ENCODE measurements at regions not wholly inside any gene's neighbourhood (a gene's known extent, or its start where the extent isn't known, plus 50 kb on each side); places are given as distances from the start of the nearest gene placed in this dataset.
"Not testable (repeated sequence)": the region's sequence is repeated elsewhere in the genome, so short reads cannot be mapped to it uniquely, and the experiment has no call there.

DNA sequence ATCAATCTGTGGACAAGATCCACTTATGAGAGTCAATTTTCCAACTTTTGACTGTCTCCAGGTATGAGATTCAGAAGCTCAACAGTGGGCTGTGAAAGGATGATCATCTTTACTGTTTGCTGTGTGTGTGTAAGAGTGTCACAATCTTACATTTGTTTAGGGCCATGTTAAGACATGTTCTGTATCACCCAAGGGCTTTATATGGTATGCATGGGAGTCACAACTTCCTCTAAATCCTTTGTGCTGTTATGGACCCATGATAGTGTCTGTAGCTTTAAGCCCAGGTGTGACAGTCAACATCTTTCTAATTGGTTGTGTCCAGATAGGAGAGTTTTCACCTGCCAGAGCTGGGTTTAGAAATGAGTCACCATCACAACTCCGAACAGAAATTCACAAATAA is 70.2 kb downstream of the ZNF726 start:
- not testable (repeated sequence) for H3K4me3 ChIP-seq (ENCODE audit: low read depth, low read length); DNase-seq (ENCODE audit: low read depth)

DNA sequence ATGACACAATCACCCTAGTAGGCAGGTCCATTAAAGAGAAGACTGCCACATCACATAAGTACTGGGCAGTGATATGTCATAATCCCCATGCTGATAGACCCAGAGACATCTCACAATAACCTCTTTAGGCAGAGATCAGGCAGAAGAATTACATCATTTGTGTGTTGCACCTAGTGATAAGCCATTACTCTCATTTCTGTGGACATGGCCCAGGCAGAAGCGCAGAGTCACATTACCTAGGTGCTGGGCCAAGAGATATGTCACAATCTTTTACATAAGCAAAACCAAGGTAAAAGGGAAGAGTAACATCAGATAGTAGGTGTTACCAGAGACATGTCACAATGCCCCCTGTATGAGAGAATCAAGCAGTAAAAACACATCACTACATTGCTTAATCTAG is 71.9 kb downstream of the ZNF726 start:
- H3K4me3 ChIP-seq (ENCODE audit: low read depth, low read length), result no peak overlapping the region
- DNase-seq (ENCODE audit: low read depth), result no peak
- TF ChIP-seq, protein P1, sequence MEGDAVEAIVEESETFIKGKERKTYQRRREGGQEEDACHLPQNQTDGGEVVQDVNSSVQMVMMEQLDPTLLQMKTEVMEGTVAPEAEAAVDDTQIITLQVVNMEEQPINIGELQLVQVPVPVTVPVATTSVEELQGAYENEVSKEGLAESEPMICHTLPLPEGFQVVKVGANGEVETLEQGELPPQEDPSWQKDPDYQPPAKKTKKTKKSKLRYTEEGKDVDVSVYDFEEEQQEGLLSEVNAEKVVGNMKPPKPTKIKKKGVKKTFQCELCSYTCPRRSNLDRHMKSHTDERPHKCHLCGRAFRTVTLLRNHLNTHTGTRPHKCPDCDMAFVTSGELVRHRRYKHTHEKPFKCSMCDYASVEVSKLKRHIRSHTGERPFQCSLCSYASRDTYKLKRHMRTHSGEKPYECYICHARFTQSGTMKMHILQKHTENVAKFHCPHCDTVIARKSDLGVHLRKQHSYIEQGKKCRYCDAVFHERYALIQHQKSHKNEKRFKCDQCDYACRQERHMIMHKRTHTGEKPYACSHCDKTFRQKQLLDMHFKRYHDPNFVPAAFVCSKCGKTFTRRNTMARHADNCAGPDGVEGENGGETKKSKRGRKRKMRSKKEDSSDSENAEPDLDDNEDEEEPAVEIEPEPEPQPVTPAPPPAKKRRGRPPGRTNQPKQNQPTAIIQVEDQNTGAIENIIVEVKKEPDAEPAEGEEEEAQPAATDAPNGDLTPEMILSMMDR (IDR thresholded peaks at IDR 0.05; ENCODE audit: insufficient read depth, low read length), result no peak

DNA sequence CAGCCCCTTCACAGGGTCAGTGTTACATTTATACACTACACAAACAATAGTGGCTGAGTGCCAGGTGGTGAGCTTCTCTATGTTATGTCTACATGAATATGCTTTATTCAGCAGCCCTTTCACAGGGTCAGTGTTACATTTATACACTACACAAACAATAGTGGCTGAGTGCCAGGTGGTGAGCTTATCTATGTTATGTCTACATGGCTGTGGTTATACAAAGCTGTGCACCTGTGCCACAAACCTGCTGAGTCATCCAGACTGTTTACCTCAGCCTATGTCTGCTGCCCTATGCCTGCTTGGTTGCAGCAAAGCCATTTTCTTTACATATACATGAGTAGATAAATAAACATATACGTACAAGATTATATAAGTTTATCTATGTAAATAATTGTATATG is 76.5 kb downstream of the ZNF726 start:
- TF ChIP-seq, protein P1 (IDR thresholded peaks at IDR 0.05; ENCODE audit: insufficient read depth, low read length), result no peak
- H3K4me3 ChIP-seq (ENCODE audit: low read depth, low read length), result no peak overlapping the region
- DNase-seq (ENCODE audit: low read depth), result peak; percentile 4

DNA sequence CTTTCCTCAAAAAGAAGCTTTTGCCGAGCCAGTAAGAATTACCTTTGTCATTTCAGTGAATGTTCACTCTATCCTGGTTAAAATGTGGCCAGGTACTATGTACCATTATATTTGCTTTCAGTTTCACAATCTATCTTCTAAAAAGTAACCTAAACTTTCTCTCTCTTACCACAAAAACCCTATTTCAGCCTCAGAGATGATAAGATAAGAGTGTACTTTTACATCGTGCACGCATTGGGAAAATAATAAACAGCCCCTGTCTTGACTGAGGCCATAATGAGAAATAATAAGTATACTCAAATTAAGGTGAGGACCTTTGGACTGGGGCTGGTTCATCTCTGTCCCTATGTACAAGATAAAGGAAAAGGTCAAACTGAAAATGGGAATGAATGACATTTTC is 77.7 kb downstream of the ZNF726 start:
- TF ChIP-seq, protein P1 (IDR thresholded peaks at IDR 0.05; ENCODE audit: insufficient read depth, low read length), result no peak
- no peak for DNase-seq (ENCODE audit: low read depth)
- no peak overlapping the region for H3K4me3 ChIP-seq (ENCODE audit: low read depth, low read length)

DNA sequence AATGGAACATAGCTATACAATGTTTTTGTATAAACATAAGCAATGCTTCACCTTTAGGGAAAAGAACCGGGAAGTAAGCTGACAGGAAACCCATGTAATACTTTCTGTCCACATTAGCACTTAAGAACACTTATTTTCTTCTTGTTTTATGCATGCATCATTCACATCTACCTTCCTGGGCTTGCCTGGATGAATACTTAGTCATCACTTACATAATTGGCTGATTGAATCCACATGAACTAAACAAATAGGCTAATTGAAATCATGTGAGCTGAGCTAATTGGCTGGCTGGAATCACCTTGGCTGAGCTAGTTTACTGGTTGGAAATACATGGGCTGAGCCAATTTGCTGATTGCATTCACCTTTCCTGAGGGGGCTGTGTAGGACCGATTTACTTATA is 78.8 kb downstream of the ZNF726 start:
- no peak overlapping the region for H3K4me3 ChIP-seq (ENCODE audit: low read depth, low read length)
- no peak for DNase-seq (ENCODE audit: low read depth)

DNA sequence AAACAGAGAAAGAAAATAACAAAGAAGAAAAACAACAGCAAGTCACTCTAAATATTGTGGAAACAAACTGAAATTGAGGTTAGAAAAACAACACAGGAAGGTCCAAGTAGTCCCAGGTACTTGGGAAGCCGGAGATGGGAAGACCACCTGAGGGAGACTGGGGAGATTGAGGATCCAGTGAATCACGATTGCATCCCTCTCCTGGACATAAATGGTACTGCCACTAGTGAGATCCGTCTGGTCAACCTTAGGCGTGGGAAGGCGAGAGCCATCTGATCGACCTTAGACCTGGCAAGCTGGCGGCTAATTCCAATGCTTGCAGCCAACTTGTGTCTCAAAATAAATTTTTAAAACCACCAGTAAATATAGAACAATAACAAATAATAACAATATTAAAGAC is 81.9 kb downstream of the ZNF726 start:
- no peak for DNase-seq (ENCODE audit: low read depth)
- TF ChIP-seq, protein P1 (IDR thresholded peaks at IDR 0.05; ENCODE audit: insufficient read depth, low read length), result peak; percentile 42
- no peak overlapping the region for H3K4me3 ChIP-seq (ENCODE audit: low read depth, low read length)

More for the DNA sequence above, 78.8 kb downstream of the ZNF726 start:
- TF ChIP-seq, protein P1 (IDR thresholded peaks at IDR 0.05; ENCODE audit: insufficient read depth, low read length), result no peak

DNA sequence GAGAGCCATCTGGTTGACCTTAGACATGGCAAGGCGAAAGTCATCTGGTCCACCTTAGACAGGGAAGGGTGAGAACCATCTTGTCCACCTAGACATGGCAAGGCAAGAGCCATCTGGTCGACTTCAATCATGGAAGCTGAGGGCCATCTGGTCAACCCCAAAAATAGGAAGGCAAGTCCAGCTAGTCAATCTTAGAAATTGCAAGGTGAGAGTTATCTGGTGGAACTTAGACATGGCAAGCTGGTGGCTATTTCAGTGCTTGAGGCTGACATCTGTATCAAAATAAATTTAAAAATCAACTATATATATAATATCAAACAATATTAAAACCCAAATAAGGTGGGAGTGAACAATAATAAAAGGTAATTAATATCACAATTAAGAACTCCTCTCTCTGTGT is 83.9 kb downstream of the ZNF726 start:
- TF ChIP-seq, protein P1 (IDR thresholded peaks at IDR 0.05; ENCODE audit: insufficient read depth, low read length), result no peak
- H3K4me3 ChIP-seq (ENCODE audit: low read depth, low read length), result no peak overlapping the region
- no peak for DNase-seq (ENCODE audit: low read depth)
